ENCODE measurements at regions not wholly inside any gene's neighbourhood (a gene's known extent, or its start where the extent isn't known, plus 50 kb on each side); places are given as distances from the start of the nearest gene placed in this dataset.

DNA sequence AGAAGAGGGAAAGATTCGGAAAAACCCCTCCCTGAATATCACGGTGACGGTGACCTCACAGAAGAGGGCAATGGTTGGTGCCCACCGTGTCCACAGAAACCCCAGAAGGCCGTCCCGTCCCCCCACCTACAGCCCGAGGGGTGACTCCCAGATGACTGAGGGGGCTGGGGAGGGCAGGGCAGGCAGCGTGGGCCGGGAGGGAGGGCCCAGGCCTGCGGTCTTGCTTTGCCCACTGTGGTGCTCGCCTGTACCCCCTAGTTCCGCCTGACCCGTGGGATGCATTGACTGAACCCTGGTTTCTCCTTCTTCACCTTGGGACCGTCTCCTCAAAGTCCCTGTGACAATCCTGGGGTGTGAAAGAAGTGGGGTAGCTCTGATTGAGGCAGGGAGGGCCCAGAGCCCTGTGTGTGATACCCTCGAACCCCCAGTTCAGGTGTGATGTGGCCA, 526.7 kb downstream of the BRD1 start:
- TF ChIP-seq, protein P1, sequence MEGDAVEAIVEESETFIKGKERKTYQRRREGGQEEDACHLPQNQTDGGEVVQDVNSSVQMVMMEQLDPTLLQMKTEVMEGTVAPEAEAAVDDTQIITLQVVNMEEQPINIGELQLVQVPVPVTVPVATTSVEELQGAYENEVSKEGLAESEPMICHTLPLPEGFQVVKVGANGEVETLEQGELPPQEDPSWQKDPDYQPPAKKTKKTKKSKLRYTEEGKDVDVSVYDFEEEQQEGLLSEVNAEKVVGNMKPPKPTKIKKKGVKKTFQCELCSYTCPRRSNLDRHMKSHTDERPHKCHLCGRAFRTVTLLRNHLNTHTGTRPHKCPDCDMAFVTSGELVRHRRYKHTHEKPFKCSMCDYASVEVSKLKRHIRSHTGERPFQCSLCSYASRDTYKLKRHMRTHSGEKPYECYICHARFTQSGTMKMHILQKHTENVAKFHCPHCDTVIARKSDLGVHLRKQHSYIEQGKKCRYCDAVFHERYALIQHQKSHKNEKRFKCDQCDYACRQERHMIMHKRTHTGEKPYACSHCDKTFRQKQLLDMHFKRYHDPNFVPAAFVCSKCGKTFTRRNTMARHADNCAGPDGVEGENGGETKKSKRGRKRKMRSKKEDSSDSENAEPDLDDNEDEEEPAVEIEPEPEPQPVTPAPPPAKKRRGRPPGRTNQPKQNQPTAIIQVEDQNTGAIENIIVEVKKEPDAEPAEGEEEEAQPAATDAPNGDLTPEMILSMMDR (IDR thresholded peaks at IDR 0.05) = no peak
- TF ChIP-seq POLR2A (IDR thresholded peaks at IDR 0.05) = no peak

All from esophagus squamous epithelium (tissue), 4 donors.